ENCODE measurements at regions not wholly inside any gene's neighbourhood (a gene's known extent, or its start where the extent isn't known, plus 50 kb on each side); places are given as distances from the start of the nearest gene placed in this dataset.

DNA sequence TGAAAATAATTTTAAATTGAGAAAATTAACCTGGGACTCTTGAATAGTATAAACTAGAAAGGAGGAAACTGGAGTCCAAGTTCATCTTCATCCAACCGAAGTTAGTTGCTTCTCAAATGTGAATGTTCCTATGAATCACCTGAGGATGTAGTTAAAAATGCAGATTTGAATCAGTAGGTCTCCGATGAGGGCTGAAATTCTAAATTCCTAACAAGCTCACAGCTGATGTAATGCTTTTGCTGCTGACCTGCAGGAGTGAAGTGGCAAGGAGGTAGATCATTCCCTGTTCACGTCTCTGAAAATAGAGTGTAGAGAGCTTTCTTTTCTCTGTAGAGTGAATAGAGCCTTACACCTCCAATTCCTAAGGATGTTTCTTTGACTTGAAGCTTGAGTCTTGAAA lies 685.5 kb downstream of the CPS1 start:
- TF ChIP-seq, protein P1, sequence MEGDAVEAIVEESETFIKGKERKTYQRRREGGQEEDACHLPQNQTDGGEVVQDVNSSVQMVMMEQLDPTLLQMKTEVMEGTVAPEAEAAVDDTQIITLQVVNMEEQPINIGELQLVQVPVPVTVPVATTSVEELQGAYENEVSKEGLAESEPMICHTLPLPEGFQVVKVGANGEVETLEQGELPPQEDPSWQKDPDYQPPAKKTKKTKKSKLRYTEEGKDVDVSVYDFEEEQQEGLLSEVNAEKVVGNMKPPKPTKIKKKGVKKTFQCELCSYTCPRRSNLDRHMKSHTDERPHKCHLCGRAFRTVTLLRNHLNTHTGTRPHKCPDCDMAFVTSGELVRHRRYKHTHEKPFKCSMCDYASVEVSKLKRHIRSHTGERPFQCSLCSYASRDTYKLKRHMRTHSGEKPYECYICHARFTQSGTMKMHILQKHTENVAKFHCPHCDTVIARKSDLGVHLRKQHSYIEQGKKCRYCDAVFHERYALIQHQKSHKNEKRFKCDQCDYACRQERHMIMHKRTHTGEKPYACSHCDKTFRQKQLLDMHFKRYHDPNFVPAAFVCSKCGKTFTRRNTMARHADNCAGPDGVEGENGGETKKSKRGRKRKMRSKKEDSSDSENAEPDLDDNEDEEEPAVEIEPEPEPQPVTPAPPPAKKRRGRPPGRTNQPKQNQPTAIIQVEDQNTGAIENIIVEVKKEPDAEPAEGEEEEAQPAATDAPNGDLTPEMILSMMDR (IDR thresholded peaks at IDR 0.05; ENCODE audit: low read depth, low read length): no peak
- DNase-seq (ENCODE audit: extremely low read depth, low read depth): no peak

DNA sequence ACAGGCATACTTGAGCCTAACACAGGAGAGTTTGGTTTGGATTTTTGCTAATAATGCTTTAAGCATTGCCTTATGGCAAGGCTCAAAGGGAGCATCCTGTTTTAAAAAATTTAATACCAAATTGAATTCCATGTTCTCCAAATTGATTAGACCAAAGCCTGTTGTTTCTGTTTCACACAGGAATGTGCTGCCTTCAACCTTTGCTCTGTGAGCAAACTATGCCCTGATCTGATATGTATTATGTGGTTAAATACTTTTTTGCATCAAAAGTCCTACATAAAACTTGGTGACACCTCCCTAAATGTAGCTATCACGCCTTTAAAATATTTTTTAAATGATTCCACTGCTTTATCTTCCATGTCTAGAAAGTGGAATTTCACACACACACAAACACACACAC lies 691.4 kb downstream of the CPS1 start:
- TF ChIP-seq, protein P1 (IDR thresholded peaks at IDR 0.05; ENCODE audit: low read depth, low read length): no peak

DNA sequence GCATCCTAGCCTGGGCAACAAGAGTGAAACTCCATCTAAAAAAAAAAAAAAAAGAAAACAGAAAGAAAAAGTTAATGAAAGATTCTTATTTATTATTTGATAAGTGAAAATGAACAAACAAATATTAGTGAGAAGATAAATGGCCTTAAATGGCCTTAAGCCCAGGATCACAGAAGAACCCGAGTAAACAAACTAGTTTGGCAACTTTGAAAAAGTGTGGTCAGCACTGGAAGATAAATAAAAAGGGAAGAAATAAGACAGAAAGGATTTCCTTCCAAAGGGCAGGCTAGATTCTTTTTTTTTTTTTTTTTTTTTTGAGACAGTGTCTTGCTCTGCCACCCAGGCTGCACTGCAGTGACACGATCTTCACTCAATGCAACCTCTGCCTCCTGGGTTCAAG lies 692.4 kb downstream of the CPS1 start:
- TF ChIP-seq, protein P1 (IDR thresholded peaks at IDR 0.05; ENCODE audit: low read depth, low read length): no peak
- no peak for DNase-seq (ENCODE audit: extremely low read depth, low read depth)

More for the DNA sequence above, 691.4 kb downstream of the CPS1 start:
- no peak for DNase-seq (ENCODE audit: extremely low read depth, low read depth)

DNA sequence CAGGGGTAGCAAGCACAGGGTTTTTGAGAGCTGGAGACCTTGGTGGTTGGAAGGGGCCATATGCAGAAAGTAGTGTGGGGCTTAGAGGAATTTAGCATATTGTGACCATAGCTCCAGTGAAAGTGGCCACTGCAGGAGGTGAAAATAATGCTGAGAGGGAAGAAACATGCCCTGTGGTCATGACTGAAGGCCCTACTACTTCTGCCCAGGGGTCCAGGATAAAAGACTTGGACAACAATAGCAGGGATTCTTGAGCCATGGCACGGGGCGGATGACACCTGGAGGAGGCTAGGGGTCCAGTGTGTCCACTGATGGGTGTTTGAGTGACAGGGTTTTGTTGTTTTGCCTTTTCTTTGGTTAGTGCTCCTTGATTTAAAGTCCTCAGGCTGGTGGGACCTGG lies 694.6 kb downstream of the CPS1 start:
- TF ChIP-seq, protein P1 (IDR thresholded peaks at IDR 0.05; ENCODE audit: low read depth, low read length): no peak
- no peak for DNase-seq (ENCODE audit: extremely low read depth, low read depth)

DNA sequence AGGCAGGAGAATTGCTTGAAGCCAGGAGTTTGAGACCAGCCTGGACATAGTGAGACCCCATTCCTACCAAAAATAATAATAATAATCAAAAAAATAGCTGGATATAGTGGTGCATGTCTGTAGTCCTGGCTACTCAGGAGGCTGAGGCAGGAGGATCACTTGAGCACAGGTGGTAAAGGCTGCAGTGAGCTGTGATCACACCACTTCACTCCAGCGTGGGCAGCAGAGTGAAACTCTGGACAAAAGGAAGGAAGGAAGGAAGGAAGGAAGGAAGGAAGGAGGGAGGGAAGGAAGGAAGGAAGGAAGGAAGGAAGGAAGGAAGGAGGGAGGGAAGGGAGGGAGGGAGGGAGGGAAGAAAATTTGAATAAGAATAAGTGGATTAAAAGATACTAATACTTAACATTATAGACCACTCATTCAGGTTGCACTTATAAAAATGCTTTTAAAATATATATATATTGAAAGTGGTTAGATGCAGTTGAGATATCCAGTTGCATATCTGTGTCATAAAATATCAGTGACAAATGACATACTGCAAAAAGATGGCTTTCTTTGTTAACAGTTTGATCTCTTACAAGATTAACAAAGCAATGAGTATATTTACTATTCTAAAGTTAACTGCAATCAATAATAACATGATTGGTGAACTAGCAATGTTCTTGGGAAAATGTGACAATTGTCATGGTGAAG lies 702.4 kb downstream of the CPS1 start:
- TF ChIP-seq, protein P1 (IDR thresholded peaks at IDR 0.05; ENCODE audit: low read depth, low read length): no peak
- DNase-seq (ENCODE audit: extremely low read depth, low read depth): no peak

DNA sequence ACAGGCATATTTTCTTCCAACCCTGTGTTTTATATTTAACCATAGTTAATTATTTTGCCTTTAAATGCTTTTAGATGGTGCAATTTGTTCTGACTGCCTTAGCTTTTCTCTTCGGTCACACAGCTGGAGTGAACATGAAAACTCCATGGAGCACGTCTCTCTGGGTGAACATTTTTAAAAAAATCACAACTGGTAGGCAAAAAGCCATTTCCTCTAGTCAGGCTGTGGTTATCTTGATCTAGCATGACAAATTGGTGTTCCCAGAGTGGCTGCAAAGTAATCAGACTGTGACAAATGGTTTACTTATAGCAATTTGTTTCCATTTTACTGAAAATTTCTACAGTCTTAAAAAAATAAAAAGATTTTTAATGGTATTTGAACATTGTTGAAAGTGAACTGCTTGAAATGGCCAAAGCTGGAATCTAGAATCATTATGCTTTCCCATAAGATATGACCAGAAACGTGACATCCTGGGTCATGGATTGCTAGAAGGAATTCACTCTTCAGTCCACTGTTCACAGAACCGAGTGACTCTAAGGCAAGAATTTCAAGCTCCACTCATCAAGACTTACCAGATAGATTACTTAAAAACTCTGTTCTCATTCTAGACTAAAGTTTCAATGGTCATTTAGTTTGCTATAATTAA lies 703.6 kb downstream of the CPS1 start:
- no peak for DNase-seq (ENCODE audit: extremely low read depth, low read depth)
- TF ChIP-seq, protein P1 (IDR thresholded peaks at IDR 0.05; ENCODE audit: low read depth, low read length): no peak

DNA sequence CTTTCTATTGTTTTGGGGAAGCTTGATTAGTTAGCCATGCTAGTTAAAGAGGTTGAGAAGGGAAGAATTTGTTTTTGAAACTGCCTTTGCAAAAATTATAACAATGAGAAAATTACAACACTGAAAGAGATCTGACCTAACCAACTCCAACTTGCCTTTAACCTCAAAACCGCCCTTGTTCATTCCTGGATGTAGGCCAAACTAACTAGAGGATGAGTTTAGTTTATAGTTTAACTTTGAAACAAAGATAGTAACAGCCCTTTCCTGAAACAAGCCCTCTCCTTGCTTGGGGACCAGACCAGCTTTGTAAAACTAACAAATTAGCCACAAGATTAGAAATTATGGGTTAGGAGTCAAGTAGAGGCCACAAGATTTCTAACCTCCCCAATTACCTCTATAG lies 713.9 kb downstream of the CPS1 start:
- TF ChIP-seq, protein P1 (IDR thresholded peaks at IDR 0.05; ENCODE audit: low read depth, low read length): no peak
- no peak for DNase-seq (ENCODE audit: extremely low read depth, low read depth)

Data from AG09319 (cell line).